ENCODE measurements at regions not wholly inside any gene's neighbourhood (a gene's known extent, or its start where the extent isn't known, plus 50 kb on each side); places are given as distances from the start of the nearest gene placed in this dataset.

DNA sequence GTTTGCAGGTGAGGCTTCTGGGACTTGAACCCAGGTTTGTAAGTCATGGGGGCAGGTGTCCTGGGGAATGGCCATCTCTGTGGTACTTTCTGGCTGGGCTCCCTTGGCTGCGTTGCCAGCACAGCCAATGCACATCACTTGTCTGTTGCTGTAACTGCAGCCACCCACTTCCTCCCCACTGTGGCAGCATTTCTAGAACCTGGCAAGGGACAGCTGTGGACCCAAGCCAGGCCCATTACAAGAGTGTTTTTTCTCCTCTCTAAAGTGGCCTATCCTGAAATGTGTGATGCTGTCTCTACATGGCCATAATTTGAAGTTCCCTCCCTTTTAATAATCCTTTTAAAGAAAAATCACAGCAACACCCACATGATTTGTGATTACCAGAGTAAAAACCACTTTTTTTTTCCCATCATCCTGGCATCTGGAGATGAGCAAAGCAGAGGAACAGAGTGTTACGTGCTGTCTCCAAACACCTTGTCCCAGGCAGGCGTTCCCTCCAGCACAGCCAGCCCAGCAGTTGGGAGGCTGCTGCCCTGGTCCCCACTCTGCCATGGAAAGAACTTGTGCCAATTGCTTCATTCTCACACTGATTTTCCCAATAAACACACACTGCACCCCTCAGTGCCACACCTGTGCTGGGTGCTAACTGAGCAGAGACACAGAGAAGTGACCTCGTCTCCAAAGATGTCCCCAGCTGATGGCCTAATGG lies 360.6 kb upstream of the USP24 start:
- DNase-seq: no peak
- intact Hi-C loops (cut with micrococcal nuclease): no loop called here
- Histone ChIP-seq H3K9me3 (ENCODE audit: low read length) (no peaks in the 10 kb centered on the region), H3K4me2 (ENCODE audit: low read length) (no peak overlapping the region), H3K4me1 (ENCODE audit: insufficient read depth, low read length) (peaks cover 3% of the 10 kb centered on the region; the same call in 1 of the 2 replicates), H4K20me1 (ENCODE audit: low read length) (no peaks in the 10 kb centered on the region), H3F3A (ENCODE audit: low read length, unreplicated experiment) (no peaks in the 10 kb centered on the region), H3K79me2 (ENCODE audit: low read length) (no peaks in the 10 kb centered on the region), H3K9ac (ENCODE audit: low read length) (no peak overlapping the region), H3K36me3 (ENCODE audit: low read depth, low read length) (no peaks in the 10 kb centered on the region), H3K4me3 (ENCODE audit: low read length) (no peak overlapping the region), H3K27me3 (ENCODE audit: low read length) (no peaks in the 10 kb centered on the region), H3K9me2 (replicated peaks; ENCODE audit: low read length) (no peaks in the 10 kb centered on the region), H3K27ac (ENCODE audit: low read length) (no peak overlapping the region), H2AFZ (ENCODE audit: low read length) (no peak overlapping the region)
- ChIA-PET CTCF (no interaction called here), POLR2A (ENCODE audit: unreplicated experiment) (no interaction called here)
- TF ChIP-seq EZH2phosphoT487 (IDR thresholded peaks at IDR 0.05; ENCODE audit: borderline replicate concordance, low read length) (no peak), EZH2 (IDR thresholded peaks at IDR 0.05; ENCODE audit: low read length, unreplicated experiment) (no peak)
- TF ChIP-seq, protein P1, sequence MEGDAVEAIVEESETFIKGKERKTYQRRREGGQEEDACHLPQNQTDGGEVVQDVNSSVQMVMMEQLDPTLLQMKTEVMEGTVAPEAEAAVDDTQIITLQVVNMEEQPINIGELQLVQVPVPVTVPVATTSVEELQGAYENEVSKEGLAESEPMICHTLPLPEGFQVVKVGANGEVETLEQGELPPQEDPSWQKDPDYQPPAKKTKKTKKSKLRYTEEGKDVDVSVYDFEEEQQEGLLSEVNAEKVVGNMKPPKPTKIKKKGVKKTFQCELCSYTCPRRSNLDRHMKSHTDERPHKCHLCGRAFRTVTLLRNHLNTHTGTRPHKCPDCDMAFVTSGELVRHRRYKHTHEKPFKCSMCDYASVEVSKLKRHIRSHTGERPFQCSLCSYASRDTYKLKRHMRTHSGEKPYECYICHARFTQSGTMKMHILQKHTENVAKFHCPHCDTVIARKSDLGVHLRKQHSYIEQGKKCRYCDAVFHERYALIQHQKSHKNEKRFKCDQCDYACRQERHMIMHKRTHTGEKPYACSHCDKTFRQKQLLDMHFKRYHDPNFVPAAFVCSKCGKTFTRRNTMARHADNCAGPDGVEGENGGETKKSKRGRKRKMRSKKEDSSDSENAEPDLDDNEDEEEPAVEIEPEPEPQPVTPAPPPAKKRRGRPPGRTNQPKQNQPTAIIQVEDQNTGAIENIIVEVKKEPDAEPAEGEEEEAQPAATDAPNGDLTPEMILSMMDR (conservative IDR thresholded peaks at IDR 0.05; ENCODE audit: low read depth, low read length): no peak
- no TSS peak for BruUV-seq (replicated peaks)
- ATAC-seq: no peak

DNA sequence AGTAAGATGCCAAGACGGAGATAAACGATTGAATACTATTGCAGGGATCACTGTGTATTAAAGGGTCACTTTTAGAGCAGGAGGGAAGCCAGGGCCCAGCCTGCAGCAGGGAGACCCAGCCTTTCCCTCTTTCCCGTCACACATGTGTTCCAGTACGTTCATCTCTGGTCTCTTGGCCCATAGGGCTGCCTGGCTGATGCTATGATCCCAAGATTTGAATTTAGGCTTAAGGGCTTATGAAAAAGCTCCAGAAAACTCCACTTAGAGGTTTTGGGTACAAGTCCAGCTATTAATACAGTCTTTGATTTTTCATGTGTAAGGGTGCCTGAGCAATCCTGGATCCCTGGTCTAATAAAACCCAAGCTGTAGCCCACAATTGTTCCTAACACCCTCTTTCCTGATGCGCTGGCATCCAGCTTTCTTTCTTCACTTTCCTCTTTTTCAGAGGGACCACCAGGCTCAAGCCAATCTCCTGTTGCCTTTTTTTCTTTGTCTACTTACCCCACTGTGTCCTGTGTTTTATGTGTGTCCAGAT lies 359.6 kb upstream of the USP24 start:
- no TSS peak for BruUV-seq (replicated peaks)
- no peaks in the 10 kb centered on the region for H3K9me2 ChIP-seq (replicated peaks; ENCODE audit: low read length)
- no peak overlapping the region for H2AFZ ChIP-seq (ENCODE audit: low read length)
- no peaks in the 10 kb centered on the region; the same call in 1 of the 2 replicates for H3K4me1 ChIP-seq (ENCODE audit: insufficient read depth, low read length)
- no peaks in the 10 kb centered on the region for H3K27me3 ChIP-seq (ENCODE audit: low read length)
- TF ChIP-seq, protein P1 (conservative IDR thresholded peaks at IDR 0.05; ENCODE audit: low read depth, low read length): no peak
- TF ChIP-seq EZH2phosphoT487 (IDR thresholded peaks at IDR 0.05; ENCODE audit: borderline replicate concordance, low read length) (no peak), EZH2 (IDR thresholded peaks at IDR 0.05; ENCODE audit: low read length, unreplicated experiment) (no peak)
- no peak for ATAC-seq
- H3F3A ChIP-seq (ENCODE audit: low read length, unreplicated experiment): no peaks in the 10 kb centered on the region
- no peak overlapping the region for H3K4me3 ChIP-seq (ENCODE audit: low read length)
- H3K27ac ChIP-seq (ENCODE audit: low read length): no peak overlapping the region
- DNase-seq: no peak
- intact Hi-C loops (cut with micrococcal nuclease): no loop called here
- H3K9ac ChIP-seq (ENCODE audit: low read length): no peak overlapping the region
- H3K79me2 ChIP-seq (ENCODE audit: low read length): no peaks in the 10 kb centered on the region
- H4K20me1 ChIP-seq (ENCODE audit: low read length): no peaks in the 10 kb centered on the region
- no peaks in the 10 kb centered on the region for H3K36me3 ChIP-seq (ENCODE audit: low read depth, low read length)
- POLR2A ChIA-PET (ENCODE audit: unreplicated experiment): no interaction called here
- CTCF ChIA-PET: no interaction called here
- H3K4me2 ChIP-seq (ENCODE audit: low read length): no peak overlapping the region
- no peaks in the 10 kb centered on the region for H3K9me3 ChIP-seq (ENCODE audit: low read length)
